ENCODE measurements at regions not wholly inside any gene's neighbourhood (a gene's known extent, or its start where the extent isn't known, plus 50 kb on each side); places are given as distances from the start of the nearest gene placed in this dataset.
A peak's percentile ranks its signal among the peaks of the same experiment; 100 is the strongest.
"Not testable (repeated sequence)": the region's sequence is repeated elsewhere in the genome, so short reads cannot be mapped to it uniquely, and the experiment has no call there.

- H3K27me3 Mint-ChIP-seq = no peaks in the 10 kb centered on the region
- no peak overlapping the region for H3K27ac Mint-ChIP-seq
- no peak overlapping the region for H3K4me3 Mint-ChIP-seq
- no peaks in the 10 kb centered on the region for H3K36me3 Mint-ChIP-seq (ENCODE audit: low read depth)
- peaks cover 3% of the 10 kb centered on the region for H3K9me3 Mint-ChIP-seq
- no peak for ATAC-seq (replicated peaks)
- no peaks in the 10 kb centered on the region for H3K4me1 Mint-ChIP-seq
Measured at GRCh38 chr2:10193851-10194820, 71.6 kb downstream of the RRM2 start.

GRCh38 chr2:10195278-10196109, 73.0 kb downstream of the RRM2 start:
- H3K36me3 Mint-ChIP-seq (ENCODE audit: low read depth) = no peaks in the 10 kb centered on the region
- no peak for ATAC-seq (replicated peaks)
- H3K4me3 Mint-ChIP-seq = no peak overlapping the region
- no peak overlapping the region for H3K27ac Mint-ChIP-seq
- H3K4me1 Mint-ChIP-seq = no peaks in the 10 kb centered on the region
- H3K27me3 Mint-ChIP-seq = no peaks in the 10 kb centered on the region
- H3K9me3 Mint-ChIP-seq = no peaks in the 10 kb centered on the region

DNA sequence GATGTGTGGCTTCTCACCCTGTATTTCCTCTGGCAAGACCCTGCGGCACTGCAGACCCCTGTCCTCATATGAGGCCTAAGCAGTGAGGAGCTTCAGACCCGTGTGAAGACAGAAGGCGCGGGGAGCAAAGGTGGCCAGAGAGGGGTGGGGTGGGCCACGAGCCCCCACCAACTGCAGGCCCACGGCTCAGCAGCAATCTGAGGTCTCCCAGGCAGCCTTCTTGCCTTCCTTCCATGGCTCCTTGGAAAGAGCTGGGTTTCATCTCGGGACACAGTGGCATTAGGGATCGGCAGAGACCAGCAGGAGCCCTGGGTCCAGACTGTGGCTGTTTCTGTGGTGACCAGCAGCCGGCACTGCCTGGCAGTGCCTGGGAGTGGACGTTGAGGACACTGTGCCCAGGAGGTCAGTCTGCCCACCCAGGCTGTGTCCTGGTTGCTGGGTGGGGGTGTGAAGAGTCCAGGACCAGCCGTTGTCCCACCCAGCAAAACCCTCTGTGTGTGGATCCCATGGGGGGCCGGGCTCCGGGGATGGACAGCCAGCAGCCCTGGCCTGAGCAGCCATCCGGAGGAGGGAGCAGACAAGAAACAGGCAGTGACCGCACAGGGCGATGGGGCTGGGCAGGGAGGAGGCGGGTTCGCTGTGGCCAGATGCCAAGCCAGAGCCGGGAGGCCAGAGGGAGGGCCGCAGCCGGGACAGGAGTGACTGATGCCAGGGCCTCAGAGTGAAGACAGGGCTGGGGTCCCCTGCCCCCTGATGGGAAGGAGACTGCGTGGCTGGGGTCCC, 73.8 kb downstream of the RRM2 start:
- H3K4me3 Mint-ChIP-seq = no peak overlapping the region
- no peak for ATAC-seq (replicated peaks)
- no peaks in the 10 kb centered on the region for H3K36me3 Mint-ChIP-seq (ENCODE audit: low read depth)
- no peak overlapping the region for H3K27ac Mint-ChIP-seq
- no peaks in the 10 kb centered on the region for H3K4me1 Mint-ChIP-seq
- H3K27me3 Mint-ChIP-seq = no peaks in the 10 kb centered on the region
- H3K9me3 Mint-ChIP-seq = no peaks in the 10 kb centered on the region

DNA sequence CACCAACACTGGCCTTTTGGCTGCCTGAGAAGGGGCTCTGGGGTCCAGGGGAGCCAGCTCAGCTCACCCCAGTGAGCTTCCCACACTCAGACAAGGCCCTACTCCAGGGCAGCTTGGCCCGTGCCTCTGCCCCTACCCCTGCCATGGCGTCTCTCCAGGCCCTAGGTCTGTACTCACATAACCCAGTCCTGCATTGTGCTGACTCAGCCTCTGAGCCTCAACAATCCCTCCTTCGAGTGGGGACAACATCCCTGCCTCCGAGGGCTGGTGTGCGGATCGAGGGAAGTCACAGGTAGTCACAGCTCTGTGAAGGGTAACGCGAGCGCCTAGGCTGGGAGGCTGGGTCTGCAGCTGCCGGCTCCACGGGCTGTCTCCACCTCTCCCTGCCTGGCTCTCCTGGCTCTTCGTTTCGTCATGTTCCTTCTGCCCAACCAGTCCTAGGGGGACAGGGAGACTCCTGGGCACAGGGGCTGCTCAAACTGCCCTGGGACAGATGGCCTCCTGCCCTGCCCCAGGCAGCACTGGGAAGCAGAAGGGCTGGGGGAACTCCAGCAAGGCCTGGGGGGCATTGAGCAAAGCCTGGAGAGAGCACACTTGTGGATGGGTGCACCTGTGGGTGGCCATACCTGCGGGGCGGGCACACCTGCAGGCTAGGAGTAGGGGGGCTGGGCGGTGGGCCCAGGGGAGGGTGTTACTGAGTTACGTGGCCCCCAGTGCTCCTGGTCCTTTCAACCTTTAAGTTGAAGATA, 74.6 kb downstream of the RRM2 start:
- no peaks in the 10 kb centered on the region for H3K27me3 Mint-ChIP-seq
- no peak overlapping the region for H3K4me3 Mint-ChIP-seq
- no peaks in the 10 kb centered on the region for H3K36me3 Mint-ChIP-seq (ENCODE audit: low read depth)
- H3K4me1 Mint-ChIP-seq = no peaks in the 10 kb centered on the region
- no peak overlapping the region for H3K27ac Mint-ChIP-seq
- no peak for ATAC-seq (replicated peaks)
- no peaks in the 10 kb centered on the region for H3K9me3 Mint-ChIP-seq

DNA sequence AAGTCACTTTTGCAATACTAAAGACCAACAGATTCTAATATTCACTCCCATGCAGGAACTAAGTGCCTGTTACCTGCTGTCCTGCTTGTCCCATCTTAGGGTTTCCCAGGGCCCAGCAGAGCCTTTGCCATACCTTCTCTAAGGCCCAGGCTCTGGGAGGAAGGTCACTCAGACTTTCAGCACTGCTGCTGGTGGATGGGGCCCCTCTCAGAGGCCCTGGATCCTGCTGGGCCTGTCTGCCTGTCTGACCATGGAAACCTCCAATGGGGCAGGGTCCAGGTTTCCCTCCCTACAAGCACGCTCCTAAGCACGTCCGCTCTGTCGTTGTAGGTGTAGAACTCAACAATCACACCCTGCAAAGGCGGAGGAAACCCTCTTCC, 75.1 kb downstream of the RRM2 start:
- Mint-ChIP-seq H3K4me3 (no peak overlapping the region), H3K4me1 (no peaks in the 10 kb centered on the region), H3K27ac (peak overlapping the region; percentile 43), H3K9me3 (no peaks in the 10 kb centered on the region), H3K36me3 (ENCODE audit: low read depth) (no peaks in the 10 kb centered on the region), H3K27me3 (no peaks in the 10 kb centered on the region)
- no peak for ATAC-seq (replicated peaks)

- ATAC-seq (replicated peaks); H3K27ac Mint-ChIP-seq; H3K9me3 Mint-ChIP-seq; H3K36me3 Mint-ChIP-seq (ENCODE audit: low read depth); H3K4me1 Mint-ChIP-seq; H3K27me3 Mint-ChIP-seq; H3K4me3 Mint-ChIP-seq: not testable (repeated sequence)
Measured at GRCh38 chr2:10198482-10198881, 75.9 kb downstream of the RRM2 start.

DNA sequence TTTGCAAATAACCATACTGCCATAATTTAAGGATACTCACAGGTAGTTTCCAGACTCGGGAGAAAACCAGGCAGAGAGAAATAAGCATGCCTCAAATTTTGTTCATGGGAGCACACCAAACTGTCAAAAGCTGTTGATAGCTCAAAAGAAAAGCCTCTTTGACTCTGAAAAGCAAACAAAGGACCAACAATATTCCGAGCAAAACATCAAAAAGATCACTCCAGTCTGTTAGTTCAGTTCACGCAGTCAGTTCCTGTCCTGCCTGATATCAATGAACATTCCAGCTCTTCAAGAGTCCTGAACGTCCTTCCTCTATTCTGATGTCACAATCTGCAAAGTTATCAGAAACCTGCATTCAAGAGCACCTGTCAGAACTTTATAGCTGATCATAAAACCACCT, 78.7 kb downstream of the RRM2 start:
- no peaks in the 10 kb centered on the region for H3K27me3 Mint-ChIP-seq
- H3K9me3 Mint-ChIP-seq = no peaks in the 10 kb centered on the region
- ATAC-seq (replicated peaks) = no peak
- no peaks in the 10 kb centered on the region for H3K36me3 Mint-ChIP-seq (ENCODE audit: low read depth)
- no peak overlapping the region for H3K27ac Mint-ChIP-seq
- H3K4me3 Mint-ChIP-seq = no peak overlapping the region
- no peaks in the 10 kb centered on the region for H3K4me1 Mint-ChIP-seq

DNA sequence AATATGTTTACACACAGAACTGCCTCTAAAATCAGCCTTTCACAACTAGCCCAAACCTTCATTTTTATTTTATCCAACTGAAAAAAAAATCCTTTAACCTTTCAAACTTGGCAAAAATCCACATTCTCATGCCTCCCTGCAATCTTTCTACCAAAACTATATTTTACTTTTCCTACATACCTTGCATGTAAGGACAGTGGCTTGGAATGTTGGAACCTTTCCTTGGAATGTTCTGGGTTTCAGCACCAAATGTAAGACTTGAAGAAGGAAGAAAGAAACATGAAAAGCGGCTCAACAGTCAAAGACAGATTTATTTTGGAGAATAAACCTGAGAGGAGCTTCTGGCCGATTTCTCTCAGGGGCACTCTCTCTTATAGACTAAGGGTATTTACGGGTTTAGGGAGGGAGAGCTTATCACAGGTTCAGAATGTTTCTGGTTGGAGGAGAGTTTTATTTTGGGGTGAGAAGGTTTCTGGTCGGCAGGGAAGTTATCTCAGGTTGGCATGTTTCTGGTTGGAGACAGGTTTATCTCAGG, 79.7 kb downstream of the RRM2 start:
- no peaks in the 10 kb centered on the region for H3K27me3 Mint-ChIP-seq
- no peak overlapping the region for H3K27ac Mint-ChIP-seq
- H3K36me3 Mint-ChIP-seq (ENCODE audit: low read depth) = no peaks in the 10 kb centered on the region
- no peak for ATAC-seq (replicated peaks)
- no peak overlapping the region for H3K4me3 Mint-ChIP-seq
- no peaks in the 10 kb centered on the region for H3K9me3 Mint-ChIP-seq
- no peaks in the 10 kb centered on the region for H3K4me1 Mint-ChIP-seq

DNA sequence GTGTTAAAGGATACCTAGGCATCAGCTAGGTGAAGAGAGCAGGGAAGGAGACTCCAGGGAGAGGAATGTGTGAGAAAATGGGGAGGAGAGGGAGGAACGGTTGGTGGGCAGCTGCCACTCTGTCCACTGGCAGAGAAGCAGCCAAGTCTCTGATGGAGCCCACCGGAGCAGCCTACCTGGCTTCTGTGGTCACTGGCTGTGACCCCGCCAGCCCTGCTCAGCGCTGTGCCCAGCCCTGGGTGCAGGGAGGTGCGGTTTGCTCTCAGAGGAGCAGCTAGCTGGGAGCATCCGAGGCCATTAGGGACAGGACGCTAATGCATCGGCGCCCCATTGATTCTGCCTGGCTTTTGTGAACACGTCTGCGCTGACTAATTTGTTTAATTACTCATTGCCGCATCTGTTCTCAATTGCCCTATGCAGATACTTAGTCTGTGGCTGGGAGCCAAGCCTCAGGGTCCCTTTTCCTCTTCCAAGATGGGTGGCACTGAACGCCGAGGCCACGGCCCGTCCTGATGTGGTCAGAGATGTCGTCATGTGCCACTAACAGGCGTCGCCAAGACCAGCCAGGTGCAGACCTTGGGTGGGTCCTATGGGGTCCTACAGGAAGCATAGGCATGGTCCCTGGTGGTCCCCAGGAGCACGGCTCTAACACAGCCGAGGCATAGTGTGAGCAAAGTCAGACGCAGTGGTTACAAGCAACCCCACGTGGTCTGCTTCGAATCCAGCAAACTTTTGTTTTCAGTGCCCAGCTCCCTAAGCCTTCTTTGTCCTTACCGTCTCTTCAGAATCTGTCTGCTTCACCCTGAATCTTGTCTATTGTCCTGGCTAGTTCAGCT, 82.0 kb downstream of the RRM2 start:
- no peaks in the 10 kb centered on the region for H3K4me1 Mint-ChIP-seq
- no peaks in the 10 kb centered on the region for H3K9me3 Mint-ChIP-seq
- no peaks in the 10 kb centered on the region for H3K27me3 Mint-ChIP-seq
- no peak for ATAC-seq (replicated peaks)
- no peak overlapping the region for H3K4me3 Mint-ChIP-seq
- no peaks in the 10 kb centered on the region for H3K36me3 Mint-ChIP-seq (ENCODE audit: low read depth)
- H3K27ac Mint-ChIP-seq = no peak overlapping the region

DNA sequence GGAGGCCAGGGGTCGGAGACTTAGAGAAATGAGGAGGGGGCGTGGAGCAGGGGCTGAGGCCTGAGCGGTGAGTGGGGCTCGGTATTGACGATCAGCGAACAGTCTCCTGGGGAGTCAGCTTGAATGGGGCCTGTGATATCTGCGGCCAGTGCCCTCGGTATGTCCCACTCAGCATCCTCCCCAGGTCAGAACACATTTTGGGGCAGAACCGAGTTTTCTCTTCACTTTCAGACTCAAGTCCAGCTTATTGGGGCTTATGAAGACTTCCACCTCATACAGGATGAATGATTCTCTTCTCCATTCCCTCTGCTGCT, 82.6 kb downstream of the RRM2 start:
- no peaks in the 10 kb centered on the region for H3K36me3 Mint-ChIP-seq (ENCODE audit: low read depth)
- no peak overlapping the region for H3K27ac Mint-ChIP-seq
- H3K9me3 Mint-ChIP-seq = no peaks in the 10 kb centered on the region
- H3K4me1 Mint-ChIP-seq = no peaks in the 10 kb centered on the region
- H3K4me3 Mint-ChIP-seq = no peak overlapping the region
- H3K27me3 Mint-ChIP-seq = no peaks in the 10 kb centered on the region
- ATAC-seq (replicated peaks) = no peak

DNA sequence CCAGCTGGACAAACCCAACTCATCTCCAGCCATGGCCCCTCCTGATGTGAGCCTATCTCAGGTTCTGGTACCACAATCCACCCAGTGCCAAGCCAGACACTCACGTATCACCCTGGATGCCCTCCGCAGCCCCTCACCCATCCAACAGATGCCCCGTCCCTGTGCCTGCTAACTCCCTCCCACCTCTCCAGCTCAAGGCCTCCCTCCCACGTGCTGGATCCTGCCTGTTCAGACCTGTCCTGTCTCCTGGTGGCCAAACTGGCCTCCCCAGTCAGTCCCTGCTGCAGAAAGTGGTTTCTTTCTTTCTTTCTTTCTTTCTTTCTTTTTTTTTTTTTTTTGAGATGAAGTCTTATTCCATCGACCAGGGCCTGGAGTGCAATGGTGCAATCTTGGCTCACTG, 86.2 kb downstream of the RRM2 start:
- Mint-ChIP-seq H3K27me3 (no peaks in the 10 kb centered on the region), H3K4me3 (no peak overlapping the region), H3K9me3 (no peaks in the 10 kb centered on the region), H3K36me3 (ENCODE audit: low read depth) (no peaks in the 10 kb centered on the region), H3K4me1 (no peaks in the 10 kb centered on the region), H3K27ac (no peak overlapping the region)
- no peak for ATAC-seq (replicated peaks)

DNA sequence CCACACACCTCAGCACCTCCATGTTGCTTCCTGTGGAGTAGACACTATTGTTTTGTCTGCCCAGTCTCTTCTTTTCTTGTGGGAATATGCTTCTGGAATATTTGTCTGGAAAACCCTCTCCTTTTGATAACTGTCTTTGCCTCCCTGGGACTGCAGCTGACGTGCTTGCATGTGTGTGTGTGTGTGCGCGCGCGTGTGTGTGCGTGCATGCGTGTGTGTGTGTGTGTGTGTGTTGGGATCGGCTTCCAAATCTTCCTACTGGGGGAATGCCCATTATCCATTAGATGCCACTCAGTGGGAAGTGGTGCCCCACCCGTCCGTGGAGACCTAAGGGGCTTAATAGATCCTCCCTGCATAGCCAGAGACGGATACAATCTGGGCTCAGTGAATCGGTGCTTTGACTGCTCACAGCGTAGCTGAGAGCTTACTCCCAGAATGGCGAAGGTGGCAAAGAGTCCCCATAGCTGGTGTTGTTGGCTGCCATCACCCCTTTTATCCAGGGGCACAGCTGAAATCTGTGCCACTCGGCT, 86.9 kb downstream of the RRM2 start:
- ATAC-seq (replicated peaks) = no peak

DNA sequence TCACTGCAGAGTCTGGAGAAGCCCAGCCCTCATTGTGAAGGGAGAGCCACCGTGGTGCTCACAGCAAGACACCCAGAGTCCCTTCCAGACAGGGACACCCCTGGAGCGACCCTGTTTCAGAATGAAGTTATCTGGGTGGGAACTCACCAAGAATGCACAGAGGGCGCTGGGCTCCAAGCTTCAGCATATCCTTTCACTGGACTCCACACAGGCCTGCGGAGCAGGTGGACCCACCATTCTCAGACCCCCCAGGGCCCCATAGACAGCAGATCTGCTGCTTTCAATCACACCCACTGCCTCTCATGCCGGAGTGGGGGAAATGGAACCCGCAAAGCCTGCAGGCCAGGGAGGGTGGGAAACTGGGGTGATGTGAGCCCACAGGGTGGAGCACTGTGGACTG, 87.8 kb downstream of the RRM2 start:
- Mint-ChIP-seq H3K27ac (peak overlapping the region; percentile 18), H3K9me3 (no peaks in the 10 kb centered on the region), H3K27me3 (no peaks in the 10 kb centered on the region), H3K36me3 (ENCODE audit: low read depth) (no peaks in the 10 kb centered on the region), H3K4me3 (no peak overlapping the region), H3K4me1 (no peaks in the 10 kb centered on the region)
- no peak for ATAC-seq (replicated peaks)

More for the DNA sequence above, 86.9 kb downstream of the RRM2 start:
- no peaks in the 10 kb centered on the region for H3K4me1 Mint-ChIP-seq
- H3K4me3 Mint-ChIP-seq = no peak overlapping the region
- H3K9me3 Mint-ChIP-seq = no peaks in the 10 kb centered on the region
- H3K27ac Mint-ChIP-seq = peak overlapping the region; percentile 18
- no peaks in the 10 kb centered on the region for H3K36me3 Mint-ChIP-seq (ENCODE audit: low read depth)
- no peaks in the 10 kb centered on the region for H3K27me3 Mint-ChIP-seq
